Left lung (tissue), 4 donors: ENCODE measurements at regions not wholly inside any gene's neighbourhood (a gene's known extent, or its start where the extent isn't known, plus 50 kb on each side); places are given as distances from the start of the nearest gene placed in this dataset.

ENCODE experiments used
- ATAC-seq: fragments of 200-7000 bp; cut with Tn5 transposase; one replicate; pipeline ENCODE4 v1.9.1; 2020; ENCODE audit warnings: moderate library complexity
- DNase-seq, 4 donors: peaks; one replicate each; pipeline ENCODE4 v3.0.0-alpha.2; 2013 to 2020
- H3K27ac ChIP-seq, 2 donors: fragments of 200-600 bp; sonication (generic) in 1 of 2; one replicate each; pipeline versions ENCODE4 v1.5.0 to v1.8.0; 2020 to 2021
- H3K27me3 ChIP-seq, 2 donors: fragments of 200-600 bp; sonication (generic) in 1 of 2; one replicate each; pipeline versions ENCODE4 v1.5.0 to v1.8.0; 2020 to 2021
- H3K36me3 ChIP-seq, 2 donors: fragments of 200-600 bp; sonication (generic) in 1 of 2; one replicate each; pipeline versions ENCODE4 v1.5.0 to v1.8.0; 2020 to 2021
- H3K4me1 ChIP-seq, 2 donors: fragments of 200-600 bp; one replicate each; pipeline ENCODE4 v1.8.0; 2021
- H3K4me3 ChIP-seq, 2 donors: fragments of 200-600 bp; sonication (generic) in 1 of 2; one replicate each; pipeline versions ENCODE4 v1.5.0 to v1.8.0; 2020 to 2021; ENCODE audit warnings: mild to moderate bottlenecking in 1 of 2
- H3K9me3 ChIP-seq, 2 donors: fragments of 200-600 bp; sonication (generic) in 1 of 2; one replicate each; pipeline versions ENCODE4 v1.5.0 to v1.8.0; 2020 to 2021
- intact Hi-C, 2 donors: fragments of 100-400 bp; cut with DNase I; formaldehyde crosslinking; loops; one replicate each; pipeline versions ENCODE4 v1.11.2 to v1.14.2; 2022
- TF ChIP-seq, protein P1 (sequence below), 2 donors: fragments of 200-600 bp; sonication (generic) in 1 of 2; IDR thresholded peaks; one replicate each; pipeline versions ENCODE4 v1.5.0 to v1.8.0; 2021; ENCODE audit warnings: antibody characterized with exemption in 2 of 2
- donor health status: DM: no; HTN: yes; CAD: no.
- donor health status: DM: no; HTN: no; CAD: no.

DNA sequence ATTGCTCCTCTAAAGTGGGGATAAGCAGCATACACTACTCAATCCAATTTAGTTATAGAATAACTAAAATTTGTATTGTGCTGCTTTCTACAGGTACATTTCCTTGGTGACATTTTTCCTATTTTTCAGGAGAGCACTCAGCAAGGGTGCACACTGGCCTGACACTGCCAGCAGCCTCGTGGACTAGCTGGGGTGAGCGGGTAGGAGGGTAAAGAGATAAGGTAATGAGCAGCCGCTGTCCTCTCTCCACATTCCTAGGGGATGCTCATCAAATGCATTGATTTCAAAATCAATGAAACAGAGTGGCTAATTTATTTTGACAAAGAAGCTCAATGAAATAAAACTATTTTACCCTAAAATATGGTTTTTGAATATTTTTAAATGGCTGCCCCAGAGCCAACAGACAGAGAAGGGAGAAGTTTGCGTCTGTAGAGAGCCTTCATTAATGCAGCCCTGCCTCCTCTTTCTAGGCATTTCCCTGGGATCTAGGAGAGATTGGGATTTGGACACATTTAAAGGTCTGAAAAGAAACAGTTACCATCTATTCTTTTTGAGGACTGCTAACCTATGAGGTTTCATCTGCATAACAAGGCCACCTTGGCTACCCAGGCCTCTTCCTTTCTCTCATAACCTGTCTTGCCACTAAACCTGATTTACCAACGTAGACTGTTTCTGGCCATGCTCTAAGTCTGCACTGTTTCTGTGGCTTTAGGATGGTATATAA is 561.0 kb downstream of the IPMK start:
- no peaks in the 10 kb centered on the region for H3K9me3 ChIP-seq
- no peaks in the 10 kb centered on the region for H3K36me3 ChIP-seq
- ATAC-seq (no peak), DNase-seq (no peak)
- intact Hi-C loops = no loop called here
- H3K4me3 ChIP-seq = no peak overlapping the region
- H3K27me3 ChIP-seq = no peaks in the 10 kb centered on the region
- TF ChIP-seq, protein P1, sequence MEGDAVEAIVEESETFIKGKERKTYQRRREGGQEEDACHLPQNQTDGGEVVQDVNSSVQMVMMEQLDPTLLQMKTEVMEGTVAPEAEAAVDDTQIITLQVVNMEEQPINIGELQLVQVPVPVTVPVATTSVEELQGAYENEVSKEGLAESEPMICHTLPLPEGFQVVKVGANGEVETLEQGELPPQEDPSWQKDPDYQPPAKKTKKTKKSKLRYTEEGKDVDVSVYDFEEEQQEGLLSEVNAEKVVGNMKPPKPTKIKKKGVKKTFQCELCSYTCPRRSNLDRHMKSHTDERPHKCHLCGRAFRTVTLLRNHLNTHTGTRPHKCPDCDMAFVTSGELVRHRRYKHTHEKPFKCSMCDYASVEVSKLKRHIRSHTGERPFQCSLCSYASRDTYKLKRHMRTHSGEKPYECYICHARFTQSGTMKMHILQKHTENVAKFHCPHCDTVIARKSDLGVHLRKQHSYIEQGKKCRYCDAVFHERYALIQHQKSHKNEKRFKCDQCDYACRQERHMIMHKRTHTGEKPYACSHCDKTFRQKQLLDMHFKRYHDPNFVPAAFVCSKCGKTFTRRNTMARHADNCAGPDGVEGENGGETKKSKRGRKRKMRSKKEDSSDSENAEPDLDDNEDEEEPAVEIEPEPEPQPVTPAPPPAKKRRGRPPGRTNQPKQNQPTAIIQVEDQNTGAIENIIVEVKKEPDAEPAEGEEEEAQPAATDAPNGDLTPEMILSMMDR (IDR thresholded peaks at IDR 0.05) = no peak
- no peaks in the 10 kb centered on the region for H3K4me1 ChIP-seq
- no peak overlapping the region for H3K27ac ChIP-seq

DNA sequence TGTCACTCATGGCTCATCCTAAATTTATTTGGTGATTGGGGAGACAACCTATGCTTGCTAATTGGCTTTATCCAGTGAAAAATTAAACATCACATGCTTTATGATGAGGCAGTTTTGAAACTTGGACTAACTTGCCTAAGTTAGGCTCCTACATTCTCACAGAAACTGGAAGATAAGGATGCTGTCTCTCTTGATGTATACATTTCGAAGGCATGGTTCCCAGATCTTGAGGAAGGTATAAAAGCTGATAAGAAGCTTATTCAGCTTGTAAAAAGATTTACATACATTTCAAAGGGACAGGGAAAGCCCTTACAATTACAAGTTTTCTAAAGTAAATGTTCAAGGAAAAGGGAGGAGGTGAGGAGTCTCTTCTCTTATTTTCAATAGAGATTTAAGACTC is 561.7 kb downstream of the IPMK start:
- Histone ChIP-seq H3K4me3 (no peak overlapping the region), H3K9me3 (no peaks in the 10 kb centered on the region), H3K27me3 (no peaks in the 10 kb centered on the region), H3K4me1 (no peaks in the 10 kb centered on the region), H3K36me3 (no peaks in the 10 kb centered on the region), H3K27ac (no peak overlapping the region)
- no peak for DNase-seq
- no peak for ATAC-seq
- intact Hi-C loops = no loop called here
- TF ChIP-seq, protein P1 (IDR thresholded peaks at IDR 0.05) = no peak

DNA sequence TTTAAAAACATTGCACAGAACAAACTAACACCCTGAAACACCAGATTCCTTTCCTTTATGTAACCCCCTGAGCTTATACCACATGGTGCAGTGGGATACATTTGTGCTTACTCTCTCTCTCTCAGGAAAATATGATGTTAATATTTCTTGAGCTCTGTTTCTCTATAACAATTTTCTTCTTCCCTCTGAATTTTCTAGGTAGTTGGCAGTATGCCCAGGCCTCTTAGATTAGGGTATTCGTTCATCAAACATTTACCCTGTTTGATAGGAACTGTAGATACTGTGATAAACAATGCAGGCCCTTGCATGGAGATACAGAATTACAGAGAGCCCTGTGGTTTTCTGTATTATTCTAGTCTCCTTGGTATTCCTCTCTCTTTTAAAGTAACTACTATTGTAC is 567.8 kb downstream of the IPMK start:
- no peak overlapping the region for H3K4me3 ChIP-seq
- peak in 2 of 4 donors; percentile 12 to 33 for DNase-seq
- H3K27ac ChIP-seq = no peak overlapping the region
- intact Hi-C loops = no loop called here
- TF ChIP-seq, protein P1 (IDR thresholded peaks at IDR 0.05) = no peak
- H3K4me1 ChIP-seq = no peaks in the 10 kb centered on the region
- no peaks in the 10 kb centered on the region for H3K9me3 ChIP-seq
- no peaks in the 10 kb centered on the region for H3K36me3 ChIP-seq
- no peaks in the 10 kb centered on the region for H3K27me3 ChIP-seq
- ATAC-seq = peak; percentile 34

DNA sequence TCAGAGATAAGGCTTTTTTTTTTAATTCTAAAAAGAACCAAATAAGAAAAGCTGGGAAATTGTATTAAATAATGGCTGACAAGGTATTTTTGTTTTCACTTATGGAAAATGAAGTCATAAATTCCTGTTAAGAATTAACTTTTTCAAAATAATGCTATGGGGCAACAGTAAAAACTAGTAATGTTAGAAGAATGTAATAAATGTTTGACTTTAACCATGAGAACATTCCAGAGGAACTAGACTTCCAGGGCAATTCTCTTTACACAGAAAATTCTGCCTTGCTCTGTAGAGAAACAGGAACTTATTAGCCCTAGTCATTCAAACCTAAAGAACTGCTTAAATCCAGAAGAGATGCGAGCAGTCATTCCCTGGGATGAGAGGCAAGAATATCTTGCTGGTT is 571.1 kb downstream of the IPMK start:
- Histone ChIP-seq H3K27ac (peak overlapping the region; percentile 23 to 65), H3K4me1 (no peaks in the 10 kb centered on the region), H3K36me3 (no peaks in the 10 kb centered on the region), H3K4me3 (no peak overlapping the region), H3K9me3 (no peaks in the 10 kb centered on the region), H3K27me3 (no peaks in the 10 kb centered on the region)
- ATAC-seq = peak; percentile 84
- TF ChIP-seq, protein P1 (IDR thresholded peaks at IDR 0.05) = no peak
- DNase-seq = peak in 1 of 4 donors; percentile 21
- intact Hi-C loops = no loop called here

DNA sequence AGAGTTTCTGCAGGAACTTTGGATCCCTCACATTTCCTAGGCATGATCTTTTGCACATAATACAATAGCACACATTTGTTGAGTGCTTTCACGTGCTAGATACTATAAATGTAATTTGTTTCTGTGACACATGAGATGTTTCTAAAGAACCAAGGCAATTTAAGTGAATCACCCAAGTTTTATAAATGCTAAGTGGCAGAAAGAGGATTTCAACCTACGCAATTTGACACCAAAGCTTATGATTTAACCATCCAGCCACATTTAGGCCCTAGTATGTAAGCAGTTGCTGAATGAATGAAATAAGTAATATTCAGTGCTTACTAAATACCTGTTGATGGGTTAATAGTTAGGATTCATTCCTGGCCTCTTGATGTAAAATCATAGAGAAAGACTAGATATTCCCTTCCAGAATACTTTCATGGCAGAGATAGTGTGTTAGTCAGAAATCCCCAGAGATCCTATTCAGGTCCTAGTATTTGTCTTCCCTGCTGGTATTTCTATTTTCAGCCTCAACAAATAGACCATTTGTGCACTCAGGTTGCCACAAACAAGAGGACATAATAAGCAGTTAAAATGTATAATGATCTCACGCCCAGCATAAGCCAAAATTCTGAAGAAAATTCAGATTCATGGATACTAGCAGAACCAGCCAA is 572.6 kb downstream of the IPMK start:
- no peak for ATAC-seq

More for the DNA sequence above, 572.6 kb downstream of the IPMK start:
- Histone ChIP-seq H3K27me3 (no peaks in the 10 kb centered on the region), H3K4me1 (no peaks in the 10 kb centered on the region), H3K4me3 (no peak overlapping the region), H3K27ac (no peak overlapping the region), H3K36me3 (no peaks in the 10 kb centered on the region), H3K9me3 (no peaks in the 10 kb centered on the region)
- TF ChIP-seq, protein P1 (IDR thresholded peaks at IDR 0.05) = no peak
- no peak for DNase-seq
- intact Hi-C loops = no loop called here
